Esophagus muscularis mucosa (tissue), 4 donors: ENCODE measurements at regions not wholly inside any gene's neighbourhood (a gene's known extent, or its start where the extent isn't known, plus 50 kb on each side); places are given as distances from the start of the nearest gene placed in this dataset.
A peak's percentile ranks its signal among the peaks of the same experiment; 100 is the strongest.

ENCODE experiments used
- DNase-seq: peaks from one replicate; pipeline ENCODE4 v3.0.0-alpha.2; 2017; ENCODE audit errors: extremely low spot score
- H3K27ac ChIP-seq, 4 donors: fragments of 200-600 bp; sonication (generic); replicated peaks in 1 of 4; 1 replicate in 3 of 4; 2 replicates in 1 of 4; pipeline ENCODE4 v1.5.1; 2016 to 2019; ENCODE audit warnings: mild to moderate bottlenecking in 1 of 4
- H3K27me3 ChIP-seq, 4 donors: fragments of 200-600 bp; sonication (generic); one replicate each; pipeline versions ENCODE4 v1.5.1 to v1.6.0; 2016 to 2019
- H3K36me3 ChIP-seq, 4 donors: fragments of 200-600 bp; sonication (generic); one replicate each; pipeline ENCODE4 v1.5.1; 2016 to 2019
- H3K4me1 ChIP-seq, 4 donors: fragments of 200-600 bp; sonication (generic); one replicate each; pipeline ENCODE4 v1.5.1; 2016 to 2019
- H3K4me3 ChIP-seq, 4 donors: fragments of 200-600 bp; sonication (generic); 1 replicate in 2 of 4; 2 replicates in 2 of 4; pipeline ENCODE4 v1.5.1; 2016 to 2019; ENCODE audit warnings: mild to moderate bottlenecking in 4 of 4, moderate library complexity in 1 of 4
- H3K9me3 ChIP-seq, 4 donors: fragments of 200-600 bp; sonication (generic); 1 replicate in 3 of 4; 2 replicates in 1 of 4; pipeline ENCODE4 v1.5.1; 2016 to 2019
- CTCF ChIP-seq, 3 experiments: fragments of 200-600 bp in 2 of 3; fragments of 450-650 bp in 1 of 3; sonication (generic) in 2 of 3; IDR thresholded peaks; one replicate each; pipeline ENCODE4 v1.5.1; 2017 to 2019; ENCODE audit warnings: antibody characterized with exemption in 3 of 3, mild to moderate bottlenecking in 2 of 3, moderate library complexity in 1 of 3
- EP300 ChIP-seq: sonication (generic); formaldehyde crosslinking; IDR thresholded peaks from one replicate; pipeline ENCODE4 v1.6.1; 2017; ENCODE audit warnings: antibody characterized with exemption
- POLR2A ChIP-seq: fragments of 450-650 bp; IDR thresholded peaks from one replicate; pipeline ENCODE4 v1.6.1; 2017; ENCODE audit warnings: antibody characterized with exemption, moderate library complexity, mild to moderate bottlenecking, low read depth
- POLR2AphosphoS5 ChIP-seq, 2 donors: sonication (generic); formaldehyde crosslinking; IDR thresholded peaks; one replicate each; pipeline ENCODE4 v1.6.1; 2017; ENCODE audit warnings: antibody characterized with exemption in 2 of 2
- WGBS: methylation state at CpG from one replicate; pipeline ENCODE4 v1.1.5; 2018; 5-methylcytosine and 5-hydroxymethylcytosine counted together
- intact Hi-C: fragments of 100-400 bp; cut with DNase I; formaldehyde crosslinking; loops from one replicate; pipeline ENCODE4 v1.15.1; 2023

- H3K4me1 ChIP-seq = no peaks in the 10 kb centered on the region
- TF ChIP-seq POLR2A (no peak), CTCF (IDR thresholded peaks at IDR 0.05) (no peak), POLR2AphosphoS5 (IDR thresholded peaks at IDR 0.05) (no peak), EP300 (no peak)
- WGBS = 64% methylated on average over 3 of the region's 3 CpGs
- no peaks in the 10 kb centered on the region for H3K27me3 ChIP-seq
- no peak for DNase-seq
- H3K27ac ChIP-seq = no peak overlapping the region
- no peaks in the 10 kb centered on the region for H3K36me3 ChIP-seq
- intact Hi-C loops = no loop called here
- H3K9me3 ChIP-seq = peaks cover 0 to 7% (median 0%) of the 10 kb centered on the region in 4 donors
- H3K4me3 ChIP-seq = no peak overlapping the region
These were observed 69.8 kb downstream of the POU3F3 start for GRCh38 chr2:104923665-104924064.

GRCh38 chr2:104929663-104930062 lies 75.7 kb downstream of the POU3F3 start:
- peak; percentile 55 for DNase-seq
- no peaks in the 10 kb centered on the region for H3K9me3 ChIP-seq
- H3K4me3 ChIP-seq = no peak overlapping the region
- H3K36me3 ChIP-seq = no peaks in the 10 kb centered on the region
- H3K4me1 ChIP-seq = no peaks in the 10 kb centered on the region
- no peaks in the 10 kb centered on the region for H3K27me3 ChIP-seq
- intact Hi-C loops = no loop called here
- WGBS = 82% methylated on average over 4 of the region's 4 CpGs
- no peak overlapping the region for H3K27ac ChIP-seq
- TF ChIP-seq EP300 (no peak), CTCF (IDR thresholded peaks at IDR 0.05) (no peak), POLR2A (no peak), POLR2AphosphoS5 (IDR thresholded peaks at IDR 0.05) (no peak)

- Histone ChIP-seq H3K27me3 (no peaks in the 10 kb centered on the region), H3K9me3 (no peaks in the 10 kb centered on the region), H3K27ac (no peak overlapping the region), H3K4me1 (no peaks in the 10 kb centered on the region), H3K36me3 (no peaks in the 10 kb centered on the region), H3K4me3 (no peak overlapping the region)
- intact Hi-C loops = no loop called here
- no peak for DNase-seq
- TF ChIP-seq EP300 (no peak), CTCF (IDR thresholded peaks at IDR 0.05) (no peak), POLR2AphosphoS5 (IDR thresholded peaks at IDR 0.05) (no peak), POLR2A (no peak)
- WGBS = 69% methylated on average over 3 of the region's 3 CpGs
These were observed 76.8 kb downstream of the POU3F3 start for GRCh38 chr2:104930732-104931131.

- Histone ChIP-seq H3K4me3 (no peak overlapping the region), H3K4me1 (no peaks in the 10 kb centered on the region), H3K27me3 (no peaks in the 10 kb centered on the region), H3K27ac (no peak overlapping the region), H3K9me3 (no peaks in the 10 kb centered on the region), H3K36me3 (no peaks in the 10 kb centered on the region)
- peak; percentile 60 for DNase-seq
- TF ChIP-seq POLR2AphosphoS5 (IDR thresholded peaks at IDR 0.05) = no peak
- WGBS = 83% methylated on average over 4 of the region's 4 CpGs
- intact Hi-C loops = no loop called here
These were observed 78.3 kb downstream of the POU3F3 start for GRCh38 chr2:104932243-104932642.

GRCh38 chr2:104933151-104933917 lies 79.4 kb downstream of the POU3F3 start:
- no peaks in the 10 kb centered on the region for H3K36me3 ChIP-seq
- intact Hi-C loops = no loop called here
- no peak for DNase-seq
- TF ChIP-seq POLR2A (no peak), EP300 (no peak), POLR2AphosphoS5 (IDR thresholded peaks at IDR 0.05) (no peak), CTCF (IDR thresholded peaks at IDR 0.05) (no peak)
- H3K4me1 ChIP-seq = no peaks in the 10 kb centered on the region
- no peaks in the 10 kb centered on the region for H3K9me3 ChIP-seq
- 78% methylated on average over 9 of the region's 9 CpGs for WGBS
- H3K27me3 ChIP-seq = peaks cover 0 to 3% (median 0%) of the 10 kb centered on the region in 4 donors
- no peak overlapping the region for H3K27ac ChIP-seq
- H3K4me3 ChIP-seq = no peak overlapping the region
